HAP-1 (cell line): ENCODE measurements at regions not wholly inside any gene's neighbourhood (a gene's known extent, or its start where the extent isn't known, plus 50 kb on each side); places are given as distances from the start of the nearest gene placed in this dataset.

ENCODE experiments used
- DNase-seq, 2 experiments: peaks; one replicate each; pipeline ENCODE4 v3.0.0-alpha.2; 2016 to 2020; ENCODE audit warnings: low spot score in 2 of 2
- H3K27me3 ChIP-seq: fragments of 250-450 bp; sonication (Bioruptor Pico); 2 replicates; pipeline ENCODE4 v1.5.1; 2020; ENCODE audit warnings: low read depth, mild to moderate bottlenecking, moderate library complexity
- H3K36me3 ChIP-seq: fragments of 250-450 bp; sonication (Bioruptor Pico); replicated peaks from 2 replicates; pipeline ENCODE4 v1.5.1; 2020; ENCODE audit warnings: mild to moderate bottlenecking
- H3K4me1 ChIP-seq: fragments of 250-450 bp; sonication (Bioruptor Pico); 2 replicates; pipeline ENCODE4 v1.5.1; 2020; ENCODE audit warnings: mild to moderate bottlenecking
- H3K4me3 ChIP-seq: fragments of 250-450 bp; sonication (Bioruptor Pico); 2 replicates; pipeline ENCODE4 v1.5.1; 2020; ENCODE audit warnings: mild to moderate bottlenecking, moderate library complexity
- H3K9me3 ChIP-seq: fragments of 250-450 bp; sonication (Bioruptor Pico); 2 replicates; pipeline ENCODE4 v1.5.1; 2020; ENCODE audit warnings: mild to moderate bottlenecking, moderate library complexity
- in situ Hi-C: fragments of 300-500 bp; cut with MboI; formaldehyde crosslinking; loops from 3 replicates; pipeline ENCODE4 v1.14.3; 2020; ENCODE audit warnings: low sequenced_read_pairs, inconsistent platforms, mixed read lengths

GRCh38 chr3:28835751-28836150, 445.1 kb upstream of the RBMS3 start:
- no peak for DNase-seq
- H3K4me1 ChIP-seq: no peaks in the 10 kb centered on the region
- H3K27me3 ChIP-seq: no peaks in the 10 kb centered on the region; the same call in 1 of the 2 replicates
- in situ Hi-C loops: no loop called here
- H3K9me3 ChIP-seq: 0 out of 2 replicates have a peak, but pooled peaks cover 3% of the 10 kb centered on the region
- H3K36me3 ChIP-seq: no peaks in the 10 kb centered on the region
- no peak overlapping the region for H3K4me3 ChIP-seq

DNA sequence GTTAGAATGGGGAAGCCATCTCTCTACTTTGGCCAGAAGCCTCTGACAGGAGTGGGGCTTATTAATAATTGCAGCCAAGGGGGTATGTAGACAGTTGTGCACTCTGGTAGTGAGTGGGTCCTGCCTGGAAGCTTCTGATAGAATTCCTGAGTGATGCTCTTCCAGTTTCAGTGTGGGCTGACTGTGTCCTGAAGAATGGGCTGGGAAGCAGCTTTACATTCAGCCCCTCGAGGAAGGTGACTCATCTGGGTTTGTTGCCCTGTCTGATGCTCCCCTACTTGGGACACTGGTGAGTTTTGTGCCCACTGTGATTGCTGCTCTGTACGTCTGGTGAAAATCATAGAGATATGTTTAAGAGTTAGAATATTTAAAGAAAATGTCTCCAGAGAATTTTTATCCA, 444.7 kb upstream of the RBMS3 start:
- Histone ChIP-seq H3K4me1 (no peaks in the 10 kb centered on the region), H3K27me3 (no peaks in the 10 kb centered on the region; the same call in 1 of the 2 replicates), H3K36me3 (no peaks in the 10 kb centered on the region), H3K4me3 (no peak overlapping the region), H3K9me3 (0 out of 2 replicates have a peak, but pooled peaks cover under 1% of the 10 kb centered on the region)
- in situ Hi-C loops: no loop called here
- no peak for DNase-seq

- in situ Hi-C loops: no loop called here
- DNase-seq: no peak
- H3K27me3 ChIP-seq: no peaks in the 10 kb centered on the region; the same call in 1 of the 2 replicates
- H3K9me3 ChIP-seq: no peaks in the 10 kb centered on the region
- no peak overlapping the region for H3K4me3 ChIP-seq
- no peaks in the 10 kb centered on the region for H3K36me3 ChIP-seq
- no peaks in the 10 kb centered on the region for H3K4me1 ChIP-seq
Observed at GRCh38 chr3:28840976-28841376, 439.9 kb upstream of the RBMS3 start.

DNA sequence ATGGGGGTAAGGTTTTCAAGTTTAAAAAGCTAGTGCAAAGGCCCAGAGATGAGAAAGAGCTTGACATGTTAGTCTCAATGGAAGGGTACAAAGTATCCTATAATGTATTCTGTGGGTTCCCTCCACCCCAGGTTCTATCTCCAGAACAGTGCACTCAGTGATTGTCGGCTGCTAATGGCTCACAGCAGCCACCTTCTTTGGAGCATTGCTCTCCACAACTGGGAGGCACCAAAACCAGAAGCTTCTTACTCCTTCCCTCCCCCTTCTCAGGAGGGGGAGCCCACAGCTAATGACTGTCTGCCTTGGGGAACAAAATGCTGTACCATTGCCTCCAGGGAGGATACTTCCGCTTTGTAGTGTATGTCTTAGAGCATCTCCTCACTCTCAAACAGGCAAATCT, 439.4 kb upstream of the RBMS3 start:
- DNase-seq: no peak
- Histone ChIP-seq H3K27me3 (no peaks in the 10 kb centered on the region; the same call in 1 of the 2 replicates), H3K9me3 (no peaks in the 10 kb centered on the region), H3K4me3 (no peak overlapping the region), H3K36me3 (no peaks in the 10 kb centered on the region), H3K4me1 (no peaks in the 10 kb centered on the region)
- in situ Hi-C loops: no loop called here

DNA sequence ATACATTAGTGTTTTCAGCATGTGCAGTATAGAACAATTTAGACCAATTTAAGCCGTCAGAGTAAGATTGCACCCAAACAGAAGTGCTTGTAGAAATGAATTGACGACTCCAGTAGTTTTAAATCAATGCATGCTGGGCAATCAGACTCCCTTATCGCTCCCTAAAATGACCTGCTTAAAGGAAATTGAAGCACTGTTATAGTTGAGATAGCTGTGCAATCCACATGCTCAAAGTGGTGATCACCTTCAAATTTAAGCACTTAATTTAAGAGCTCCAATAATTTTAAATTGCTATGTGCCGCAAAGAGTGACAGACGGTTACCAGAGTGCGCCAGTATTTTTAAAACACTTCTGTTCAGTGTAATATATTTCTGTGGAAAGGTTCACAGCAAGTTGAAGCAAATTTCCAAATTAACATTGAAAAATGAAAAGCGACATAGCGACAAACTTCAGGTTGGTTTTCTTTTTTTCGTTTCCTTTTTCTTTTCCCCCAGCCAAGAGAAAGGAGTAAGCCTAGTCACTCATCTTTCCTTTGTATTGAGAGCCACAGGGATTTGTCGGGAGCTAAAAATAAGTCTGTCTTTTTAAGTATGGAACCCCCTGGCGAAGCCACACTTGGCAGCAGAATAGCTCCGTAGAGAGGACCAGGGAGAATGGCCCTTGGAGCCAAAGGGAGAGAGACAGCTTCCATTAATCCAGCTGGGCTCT, 436.4 kb upstream of the RBMS3 start:
- no peaks in the 10 kb centered on the region for H3K36me3 ChIP-seq
- in situ Hi-C loops: no loop called here
- no peak for DNase-seq

DNA sequence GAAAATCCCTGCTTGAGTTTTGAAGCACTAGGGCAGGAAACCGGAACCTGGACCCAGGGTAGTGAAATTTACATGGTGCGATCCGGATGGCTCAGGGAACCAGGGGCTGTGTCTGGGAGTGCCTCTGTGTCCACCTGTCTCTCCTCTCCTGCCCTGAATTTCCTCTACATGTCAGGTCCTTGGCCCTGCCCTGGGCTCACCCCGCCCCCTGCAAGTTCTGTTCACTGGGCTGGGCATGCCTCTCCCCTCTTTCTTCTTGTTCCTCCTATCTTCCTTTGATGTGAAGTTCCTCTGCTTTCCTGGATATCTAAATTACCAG, 435.9 kb upstream of the RBMS3 start:
- no peaks in the 10 kb centered on the region for H3K9me3 ChIP-seq
- in situ Hi-C loops: no loop called here
- no peaks in the 10 kb centered on the region for H3K36me3 ChIP-seq
- DNase-seq: no peak
- H3K27me3 ChIP-seq: no peaks in the 10 kb centered on the region; the same call in 1 of the 2 replicates
- no peak overlapping the region for H3K4me3 ChIP-seq
- no peaks in the 10 kb centered on the region for H3K4me1 ChIP-seq

More for the DNA sequence above, 436.4 kb upstream of the RBMS3 start:
- H3K4me1 ChIP-seq: no peaks in the 10 kb centered on the region
- H3K27me3 ChIP-seq: no peaks in the 10 kb centered on the region; the same call in 1 of the 2 replicates
- no peak overlapping the region for H3K4me3 ChIP-seq
- no peaks in the 10 kb centered on the region for H3K9me3 ChIP-seq

GRCh38 chr3:28846971-28847478, 433.8 kb upstream of the RBMS3 start:
- Histone ChIP-seq H3K9me3 (no peaks in the 10 kb centered on the region), H3K36me3 (no peaks in the 10 kb centered on the region), H3K4me1 (no peaks in the 10 kb centered on the region), H3K27me3 (no peaks in the 10 kb centered on the region), H3K4me3 (no peak overlapping the region)
- in situ Hi-C loops: no loop called here
- no peak for DNase-seq

- no peak for DNase-seq
- no peaks in the 10 kb centered on the region for H3K9me3 ChIP-seq
- H3K27me3 ChIP-seq: no peaks in the 10 kb centered on the region
- H3K36me3 ChIP-seq: no peaks in the 10 kb centered on the region
- no peak overlapping the region for H3K4me3 ChIP-seq
- in situ Hi-C loops: no loop called here
- H3K4me1 ChIP-seq: no peaks in the 10 kb centered on the region
Observed at GRCh38 chr3:28847736-28848135, 433.1 kb upstream of the RBMS3 start.

- no peaks in the 10 kb centered on the region for H3K27me3 ChIP-seq
- no peak overlapping the region for H3K4me3 ChIP-seq
- H3K36me3 ChIP-seq: no peaks in the 10 kb centered on the region
- no peak for DNase-seq
- in situ Hi-C loops: no loop called here
- H3K9me3 ChIP-seq: no peaks in the 10 kb centered on the region
- H3K4me1 ChIP-seq: no peaks in the 10 kb centered on the region
Observed at GRCh38 chr3:28850186-28850585, 430.7 kb upstream of the RBMS3 start.

- no peaks in the 10 kb centered on the region for H3K27me3 ChIP-seq
- in situ Hi-C loops: no loop called here
- H3K4me1 ChIP-seq: peaks cover 7% of the 10 kb centered on the region
- no peak overlapping the region for H3K4me3 ChIP-seq
- DNase-seq: no peak
- no peaks in the 10 kb centered on the region for H3K36me3 ChIP-seq
- H3K9me3 ChIP-seq: no peaks in the 10 kb centered on the region
Observed at GRCh38 chr3:28853830-28854229, 427.0 kb upstream of the RBMS3 start.

DNA sequence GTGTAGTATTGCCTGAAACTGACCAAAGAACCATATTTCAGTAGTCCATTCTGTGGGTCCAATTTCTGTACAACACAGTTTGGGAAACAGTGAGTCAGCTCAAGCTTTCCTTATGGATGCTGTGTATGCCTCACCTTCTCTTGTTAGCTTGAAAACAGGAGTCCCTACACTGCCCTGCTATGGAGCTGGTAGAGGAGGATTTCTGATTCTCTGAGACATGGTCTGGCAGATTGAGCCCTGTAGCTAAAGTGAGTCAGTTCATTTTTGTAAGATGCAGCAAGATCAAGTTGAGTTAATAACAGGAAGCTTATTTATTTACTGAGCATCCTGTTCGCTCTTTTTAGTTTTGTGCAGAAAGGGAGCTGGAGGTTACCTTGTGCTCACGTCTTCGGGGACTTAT, 424.1 kb upstream of the RBMS3 start:
- Histone ChIP-seq H3K27me3 (no peaks in the 10 kb centered on the region), H3K36me3 (no peaks in the 10 kb centered on the region), H3K4me1 (peaks cover 7% of the 10 kb centered on the region), H3K4me3 (no peak overlapping the region), H3K9me3 (no peaks in the 10 kb centered on the region)
- in situ Hi-C loops: no loop called here
- no peak for DNase-seq

- H3K27me3 ChIP-seq: no peaks in the 10 kb centered on the region
- in situ Hi-C loops: no loop called here
- H3K4me1 ChIP-seq: peaks cover 7% of the 10 kb centered on the region
- no peaks in the 10 kb centered on the region for H3K36me3 ChIP-seq
- H3K9me3 ChIP-seq: no peaks in the 10 kb centered on the region
- no peak for DNase-seq
- H3K4me3 ChIP-seq: no peak overlapping the region
Observed at GRCh38 chr3:28859897-28860296, 421.0 kb upstream of the RBMS3 start.

GRCh38 chr3:28860307-28860706, 420.6 kb upstream of the RBMS3 start:
- Histone ChIP-seq H3K27me3 (no peaks in the 10 kb centered on the region), H3K36me3 (no peaks in the 10 kb centered on the region), H3K4me3 (no peak overlapping the region), H3K4me1 (peaks cover 7% of the 10 kb centered on the region), H3K9me3 (no peaks in the 10 kb centered on the region)
- no peak for DNase-seq
- in situ Hi-C loops: no loop called here

GRCh38 chr3:28863186-28863585, 417.7 kb upstream of the RBMS3 start:
- H3K36me3 ChIP-seq: no peaks in the 10 kb centered on the region
- in situ Hi-C loops: no loop called here
- H3K4me3 ChIP-seq: no peak overlapping the region
- 0 out of 2 replicates have a peak, but pooled peaks cover 2% of the 10 kb centered on the region for H3K4me1 ChIP-seq
- H3K9me3 ChIP-seq: no peaks in the 10 kb centered on the region
- no peaks in the 10 kb centered on the region for H3K27me3 ChIP-seq
- no peak for DNase-seq

DNA sequence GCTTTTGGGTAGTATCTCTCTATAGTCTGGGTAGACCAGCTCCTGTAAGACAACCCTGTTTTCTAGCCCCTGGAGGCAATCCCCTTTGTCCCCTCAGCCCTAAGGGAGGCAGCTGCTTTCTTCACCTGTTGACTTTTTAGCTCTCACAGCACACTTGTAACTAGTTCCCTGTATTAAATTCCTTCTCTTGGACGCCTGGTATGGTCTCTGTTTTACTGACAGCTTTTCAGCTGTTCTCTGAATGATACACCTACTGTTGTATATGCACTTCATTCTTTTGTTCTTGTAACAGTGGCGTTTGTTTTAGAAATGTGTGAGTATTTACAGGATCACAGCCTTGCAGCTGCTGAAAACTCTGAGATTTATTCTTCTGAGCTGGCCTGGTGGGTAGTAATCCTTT, 413.0 kb upstream of the RBMS3 start:
- in situ Hi-C loops: no loop called here
- H3K4me3 ChIP-seq: no peak overlapping the region

More for the DNA sequence above, 413.0 kb upstream of the RBMS3 start:
- peak in 1 of 2 experiments; percentile 20 for DNase-seq
- Histone ChIP-seq H3K27me3 (no peaks in the 10 kb centered on the region), H3K4me1 (0 out of 2 replicates have a peak, but pooled peaks cover 2% of the 10 kb centered on the region), H3K9me3 (no peaks in the 10 kb centered on the region), H3K36me3 (no peaks in the 10 kb centered on the region)
